GM19455 (cell line): ENCODE measurements at regions not wholly inside any gene's neighbourhood (a gene's known extent, or its start where the extent isn't known, plus 50 kb on each side); places are given as distances from the start of the nearest gene placed in this dataset.
"Not testable (repeated sequence)": the region's sequence is repeated elsewhere in the genome, so short reads cannot be mapped to it uniquely, and the experiment has no call there.

Source experiments
- ATAC-seq: cut with Tn5 transposase; IDR thresholded peaks from one replicate; pipeline ENCODE4 v1.9.1; 2021; ENCODE audit not compliant: unreplicated experiment

- no peak for ATAC-seq
These were observed 731.6 kb upstream of the MMS22L start for GRCh38 chr6:98014442-98015201.

- ATAC-seq: no peak
These were observed 733.5 kb upstream of the MMS22L start for GRCh38 chr6:98016565-98016964.

- ATAC-seq: no peak
These were observed 737.2 kb upstream of the MMS22L start for GRCh38 chr6:98020222-98020621.

GRCh38 chr6:98024359-98024758 is 741.3 kb upstream of the MMS22L start:
- ATAC-seq: no peak

GRCh38 chr6:98027898-98028297 is 744.9 kb upstream of the MMS22L start:
- no peak for ATAC-seq

- ATAC-seq: no peak
These were observed 750.6 kb upstream of the MMS22L start for GRCh38 chr6:98033617-98034016.

GRCh38 chr6:98036344-98036923 is 753.4 kb upstream of the MMS22L start:
- no peak for ATAC-seq

- no peak for ATAC-seq
These were observed 754.6 kb upstream of the MMS22L start for GRCh38 chr6:98037571-98037970.

GRCh38 chr6:98039443-98039842 is 756.4 kb upstream of the MMS22L start:
- ATAC-seq: no peak

GRCh38 chr6:98039904-98040607 is 757.0 kb upstream of the MMS22L start:
- no peak for ATAC-seq

GRCh38 chr6:98041056-98041455 is 758.0 kb upstream of the MMS22L start:
- no peak for ATAC-seq

GRCh38 chr6:98041921-98042320 is 758.9 kb upstream of the MMS22L start:
- no peak for ATAC-seq

GRCh38 chr6:98044151-98044561 is 761.1 kb upstream of the MMS22L start:
- ATAC-seq: no peak

- ATAC-seq: no peak
These were observed 761.9 kb upstream of the MMS22L start for GRCh38 chr6:98044791-98045470.

- ATAC-seq: no peak
These were observed 764.1 kb upstream of the MMS22L start for GRCh38 chr6:98047164-98047563.

GRCh38 chr6:98047871-98048270 is 764.9 kb upstream of the MMS22L start:
- ATAC-seq: no peak

GRCh38 chr6:98054453-98054852 is 771.4 kb upstream of the MMS22L start:
- ATAC-seq: peak; percentile 52

- no peak for ATAC-seq
These were observed 773.9 kb upstream of the MMS22L start for GRCh38 chr6:98056955-98057354.

- ATAC-seq: no peak
These were observed 767.0 kb upstream of the POU3F2 start for GRCh38 chr6:98067375-98067774.

- ATAC-seq: not testable (repeated sequence)
These were observed 745.8 kb upstream of the POU3F2 start for GRCh38 chr6:98088537-98088936.

GRCh38 chr6:98092331-98092730 is 742.0 kb upstream of the POU3F2 start:
- ATAC-seq: no peak

GRCh38 chr6:98094696-98095095 is 739.7 kb upstream of the POU3F2 start:
- no peak for ATAC-seq
